Stomach (tissue), 8 donors: ENCODE measurements at regions not wholly inside any gene's neighbourhood (a gene's known extent, or its start where the extent isn't known, plus 50 kb on each side); places are given as distances from the start of the nearest gene placed in this dataset.

Experiments
- DNase-seq, 2 donors: peaks; one replicate each; pipeline versions ENCODE4 v3.0.0 to v3.0.0-alpha.2; 2013 to 2019
- H3K27ac ChIP-seq, 5 donors: fragments of 200-600 bp in 4 of 5; sonication (generic) in 4 of 5; one replicate each; pipeline ENCODE4 v1.5.1; 2013 to 2019; ENCODE audit warnings: mild to moderate bottlenecking in 1 of 5, moderate library complexity in 1 of 5
- H3K27me3 ChIP-seq, 3 donors: fragments of 200-600 bp; sonication (generic); one replicate each; pipeline ENCODE4 v1.5.1; 2017 to 2019; ENCODE audit warnings: mixed run types in 1 of 3
- H3K36me3 ChIP-seq, 4 donors: fragments of 200-600 bp; sonication (generic); 1 replicate in 3 of 4; 2 replicates in 1 of 4; pipeline ENCODE4 v1.5.1; 2016 to 2019
- H3K4me1 ChIP-seq, 4 donors: fragments of 200-600 bp; sonication (generic); one replicate each; pipeline ENCODE4 v1.5.1; 2016 to 2019
- H3K4me3 ChIP-seq, 4 donors: fragments of 200-600 bp; sonication (generic) in 3 of 4; one replicate each; pipeline ENCODE4 v1.5.1; 2016 to 2019; ENCODE audit warnings: mild to moderate bottlenecking in 1 of 4
- H3K9me3 ChIP-seq, 4 donors: fragments of 200-600 bp; sonication (generic); one replicate each; pipeline ENCODE4 v1.5.1; 2016 to 2019
- CTCF ChIP-seq, 7 experiments: fragments of 450-650 bp in 4 of 7; fragments of 200-600 bp in 3 of 7; sonication (generic) in 3 of 7; IDR thresholded peaks; one replicate each; pipeline ENCODE4 v1.5.1; 2016 to 2019; ENCODE audit warnings: antibody characterized with exemption in 7 of 7, control low read depth in 2 of 7, mild to moderate bottlenecking in 1 of 7
- EP300 ChIP-seq: sonication (generic); formaldehyde crosslinking; IDR thresholded peaks from one replicate; pipeline ENCODE4 v1.6.1; 2017; ENCODE audit warnings: antibody characterized with exemption
- POLR2A ChIP-seq, 4 donors: fragments of 450-650 bp; IDR thresholded peaks; one replicate each; pipeline ENCODE4 v1.6.1; 2016; ENCODE audit warnings: antibody characterized with exemption in 4 of 4, control low read depth in 2 of 4, mild to moderate bottlenecking in 1 of 4, moderate library complexity in 1 of 4
- POLR2AphosphoS5 ChIP-seq, 3 donors: sonication (generic); formaldehyde crosslinking; IDR thresholded peaks; one replicate each; pipeline ENCODE4 v1.6.1; 2016; ENCODE audit warnings: antibody characterized with exemption in 3 of 3
- WGBS, 5 donors: extraction: QIAGEN DNeasy Blood & Tissue Kit in 3 of 5; methylation state at CpG; one replicate each; pipeline versions ENCODE4 v1.1.5 to v1.1.7; 2013 to 2018; 5-methylcytosine and 5-hydroxymethylcytosine counted together
- intact Hi-C: fragments of 100-400 bp; cut with DNase I; formaldehyde crosslinking; loops from one replicate; pipeline ENCODE4 v1.15.1; 2023; ENCODE audit warnings: low total_unique reads
- donor health status: healthy with polysubstance abuse.
- donor health status: Bipolar disorder and iron deficiency.
- donor health status: healthy.

GRCh38 chr12:63264629-63265028 lies 113.6 kb upstream of the AVPR1A start:
- intact Hi-C loops, result no loop called here
- Histone ChIP-seq H3K36me3 (no peaks in the 10 kb centered on the region), H3K4me1 (no peaks in the 10 kb centered on the region), H3K4me3 (no peak overlapping the region), H3K27ac (no peak overlapping the region), H3K9me3 (peaks cover 6 to 27% (median 14%) of the 10 kb centered on the region in 4 donors), H3K27me3 (no peaks in the 10 kb centered on the region)
- DNase-seq, result no peak
- TF ChIP-seq EP300 (no peak), POLR2A (IDR thresholded peaks at IDR 0.05) (no peak), CTCF (IDR thresholded peaks at IDR 0.05) (no peak), POLR2AphosphoS5 (IDR thresholded peaks at IDR 0.05) (no peak)
- WGBS, 5 donors, result 76 to 88% (median 84%) methylated on average over 6 of the region's 6 CpGs

GRCh38 chr12:63250486-63250885 lies 99.5 kb upstream of the AVPR1A start:
- H3K27ac ChIP-seq, result no peak overlapping the region
- no peak for DNase-seq
- H3K4me3 ChIP-seq, result no peak overlapping the region
- TF ChIP-seq CTCF (IDR thresholded peaks at IDR 0.05), result no peak
- no peak for TF ChIP-seq POLR2AphosphoS5 (IDR thresholded peaks at IDR 0.05)
- TF ChIP-seq POLR2A (IDR thresholded peaks at IDR 0.05), result no peak
- no peak for TF ChIP-seq EP300
- 62 to 79% (median 66%) methylated on average over 5 of the region's 5 CpGs for WGBS, 5 donors
- intact Hi-C loops, result no loop called here
- no peaks in the 10 kb centered on the region for H3K9me3 ChIP-seq
- H3K4me1 ChIP-seq, result no peaks in the 10 kb centered on the region
- H3K36me3 ChIP-seq, result no peaks in the 10 kb centered on the region
- H3K27me3 ChIP-seq, result no peaks in the 10 kb centered on the region

- DNase-seq, result no peak
- Histone ChIP-seq H3K4me3 (no peak overlapping the region), H3K27ac (no peak overlapping the region), H3K9me3 (peaks cover 8 to 36% (median 18%) of the 10 kb centered on the region in 4 donors), H3K4me1 (no peaks in the 10 kb centered on the region), H3K27me3 (no peaks in the 10 kb centered on the region), H3K36me3 (no peaks in the 10 kb centered on the region)
- intact Hi-C loops, result no loop called here
- TF ChIP-seq CTCF (IDR thresholded peaks at IDR 0.05), result no peak
- TF ChIP-seq POLR2AphosphoS5 (IDR thresholded peaks at IDR 0.05), result no peak
- TF ChIP-seq EP300, result no peak
- no peak for TF ChIP-seq POLR2A (IDR thresholded peaks at IDR 0.05)
These were observed 87.9 kb upstream of the AVPR1A start for GRCh38 chr12:63238892-63239291.

GRCh38 chr12:63232896-63233295 lies 81.9 kb upstream of the AVPR1A start:
- 63 to 80% (median 70%) methylated on average over 3 of the region's 3 CpGs for WGBS, 5 donors
- no peak for DNase-seq

More at GRCh38 chr12:63232896-63233295, 81.9 kb upstream of the AVPR1A start:
- TF ChIP-seq POLR2AphosphoS5 (IDR thresholded peaks at IDR 0.05) (no peak), POLR2A (IDR thresholded peaks at IDR 0.05) (no peak), EP300 (no peak), CTCF (IDR thresholded peaks at IDR 0.05) (no peak)
- Histone ChIP-seq H3K4me1 (no peaks in the 10 kb centered on the region), H3K27ac (no peak overlapping the region), H3K27me3 (no peaks in the 10 kb centered on the region), H3K9me3 (peaks cover 0 to 4% (median under 1%) of the 10 kb centered on the region in 4 donors), H3K36me3 (no peaks in the 10 kb centered on the region), H3K4me3 (no peak overlapping the region)
- intact Hi-C loops, result no loop called here
